Hepatocyte (in vitro differentiated cells): ENCODE measurements at regions not wholly inside any gene's neighbourhood (a gene's known extent, or its start where the extent isn't known, plus 50 kb on each side); places are given as distances from the start of the nearest gene placed in this dataset.

Source experiments
- DNase-seq: peaks from one replicate; pipeline ENCODE4 v3.0.0-alpha.2; 2016; ENCODE audit warnings: low spot score
- H2AFZ ChIP-seq: fragments of 200-600 bp; sonication (generic); 2 replicates; pipeline ENCODE4 v1.6.0; 2016; ENCODE audit warnings: antibody characterized with exemption, mild to moderate bottlenecking
- H3K27ac ChIP-seq: fragments of 200-600 bp; sonication (generic); 2 replicates; pipeline ENCODE4 v1.5.1; 2016; ENCODE audit warnings: mild to moderate bottlenecking
- H3K27me3 ChIP-seq: fragments of 200-600 bp; sonication (generic); 2 replicates; pipeline ENCODE4 v1.6.1; 2016
- H3K36me3 ChIP-seq: fragments of 200-600 bp; sonication (generic); replicated peaks from 2 replicates; pipeline ENCODE4 v1.5.1; 2016; ENCODE audit warnings: low read depth; ENCODE audit not compliant: insufficient read depth
- H3K4me1 ChIP-seq: fragments of 200-600 bp; sonication (generic); 2 replicates; pipeline ENCODE4 v1.5.1; 2016; ENCODE audit warnings: mild to moderate bottlenecking, moderate library complexity; ENCODE audit not compliant: insufficient read depth
- H3K4me2 ChIP-seq: fragments of 200-600 bp; sonication (generic); 2 replicates; pipeline ENCODE4 v1.6.0; 2016
- H3K4me3 ChIP-seq: fragments of 200-600 bp; sonication (generic); 2 replicates; pipeline ENCODE4 v1.5.1; 2016; ENCODE audit warnings: mild to moderate bottlenecking
- H3K79me2 ChIP-seq: fragments of 200-600 bp; sonication (generic); 2 replicates; pipeline ENCODE4 v1.6.0; 2017; ENCODE audit warnings: mild to moderate bottlenecking
- H3K9me2 ChIP-seq: fragments of 200-600 bp; sonication (generic); replicated peaks from 2 replicates; pipeline ENCODE4 v1.6.0; 2017; ENCODE audit warnings: mild to moderate bottlenecking; ENCODE audit not compliant: insufficient read depth
- H3K9me3 ChIP-seq: fragments of 200-600 bp; sonication (generic); 2 replicates; pipeline ENCODE4 v1.5.1; 2016; ENCODE audit warnings: low read depth, mild to moderate bottlenecking
- H4K20me1 ChIP-seq: fragments of 200-600 bp; sonication (generic); 2 replicates; pipeline ENCODE4 v1.6.0; 2016; ENCODE audit warnings: mild to moderate bottlenecking; ENCODE audit not compliant: insufficient read depth, poor library complexity, severe bottlenecking
- CTCF ChIP-seq: fragments of 200-600 bp; sonication (generic); IDR thresholded peaks from 2 replicates; pipeline ENCODE4 v1.5.1; 2016; ENCODE audit warnings: antibody characterized with exemption, mild to moderate bottlenecking; ENCODE audit not compliant: poor library complexity
- EZH2 ChIP-seq: fragments of 200-600 bp; sonication (generic); IDR thresholded peaks from 2 replicates; pipeline ENCODE4 v1.6.1; 2016; ENCODE audit warnings: antibody characterized with exemption, mild to moderate bottlenecking, borderline replicate concordance
- EZH2phosphoT487 ChIP-seq: fragments of 200-600 bp; sonication (generic); IDR thresholded peaks from one replicate; pipeline ENCODE4 v1.6.1; 2018; ENCODE audit warnings: antibody characterized with exemption, mild to moderate bottlenecking, low read depth, moderate library complexity; ENCODE audit not compliant: unreplicated experiment, severe bottlenecking
- WGBS: methylation state at CpG from one replicate; pipeline ENCODE4 v1.1.6; 2016; ENCODE audit warnings: low lambda C conversion rate; ENCODE audit errors: missing lambda C conversion rate; 5-methylcytosine and 5-hydroxymethylcytosine counted together

- TF ChIP-seq CTCF (no peak), EZH2 (no peak), EZH2phosphoT487 (no peak)
- Histone ChIP-seq H3K9me3 (no peaks in the 10 kb centered on the region), H3K79me2 (no peaks in the 10 kb centered on the region), H3K4me1 (peaks cover 13% of the 10 kb centered on the region), H3K36me3 (no peaks in the 10 kb centered on the region), H3K9me2 (no peaks in the 10 kb centered on the region), H3K4me3 (no peak overlapping the region), H3K27ac (no peak overlapping the region), H3K4me2 (no peak overlapping the region), H3K27me3 (no peaks in the 10 kb centered on the region), H4K20me1 (no peaks in the 10 kb centered on the region), H2AFZ (no peak overlapping the region)
- DNase-seq = no peak
- WGBS = 80% methylated on average over 4 of the region's 4 CpGs
These were observed 97.3 kb upstream of the RTL1 start for GRCh38 chr14:101000711-101001250.

DNA sequence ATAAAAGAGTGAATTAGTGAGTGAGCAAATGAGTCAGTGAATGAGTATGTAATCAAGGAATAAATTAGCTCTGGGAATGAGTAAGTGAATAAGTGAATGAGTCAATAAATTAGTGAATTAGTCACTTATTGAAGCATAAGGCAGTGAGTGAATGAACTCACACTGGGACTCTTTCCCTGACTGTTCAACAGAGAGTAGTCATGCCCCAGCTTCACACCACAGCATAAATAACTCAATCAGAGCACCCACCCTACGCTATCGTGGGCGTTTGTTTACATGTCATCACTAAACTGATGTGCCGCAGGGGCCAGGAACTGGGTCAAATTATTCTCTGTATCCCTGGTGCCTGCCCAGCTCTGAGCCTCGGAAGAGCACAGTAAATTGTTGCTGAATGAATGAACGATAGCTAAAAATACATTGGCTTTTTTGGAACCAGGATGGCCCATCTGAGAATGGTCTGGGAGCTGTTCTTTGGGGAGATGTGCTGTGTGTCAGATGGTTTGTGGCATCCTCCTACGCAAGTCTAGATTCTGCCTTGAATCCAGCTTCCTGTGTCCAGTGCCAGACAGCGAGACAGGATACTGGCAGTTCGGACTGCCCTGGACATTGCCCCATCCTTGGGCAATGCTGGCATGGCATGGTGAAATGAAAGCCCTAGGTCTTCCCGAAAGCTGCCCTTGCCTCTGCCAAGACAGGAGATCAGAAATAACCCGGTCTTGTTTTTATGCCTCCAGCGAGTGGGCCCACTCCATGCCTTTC is 98.0 kb upstream of the RTL1 start:
- no peak for TF ChIP-seq CTCF
- TF ChIP-seq EZH2 = no peak
- no peak for TF ChIP-seq EZH2phosphoT487
- H3K79me2 ChIP-seq = no peaks in the 10 kb centered on the region
- no peak for DNase-seq
- H3K36me3 ChIP-seq = no peaks in the 10 kb centered on the region
- peaks cover 16% of the 10 kb centered on the region for H3K4me1 ChIP-seq
- H3K27me3 ChIP-seq = no peaks in the 10 kb centered on the region
- no peaks in the 10 kb centered on the region for H4K20me1 ChIP-seq
- no peak overlapping the region for H2AFZ ChIP-seq
- 77% methylated on average over 12 of the region's 12 CpGs for WGBS
- no peaks in the 10 kb centered on the region for H3K9me3 ChIP-seq
- H3K9me2 ChIP-seq = no peaks in the 10 kb centered on the region
- H3K4me3 ChIP-seq = no peak overlapping the region
- no peak overlapping the region for H3K4me2 ChIP-seq
- H3K27ac ChIP-seq = no peak overlapping the region

- Histone ChIP-seq H3K36me3 (no peaks in the 10 kb centered on the region), H3K4me1 (peaks cover 16% of the 10 kb centered on the region), H3K4me3 (no peak overlapping the region), H3K27me3 (no peaks in the 10 kb centered on the region), H3K27ac (no peak overlapping the region), H3K4me2 (no peak overlapping the region), H3K79me2 (no peaks in the 10 kb centered on the region), H3K9me2 (no peaks in the 10 kb centered on the region), H2AFZ (no peak overlapping the region), H4K20me1 (no peaks in the 10 kb centered on the region), H3K9me3 (no peaks in the 10 kb centered on the region)
- DNase-seq = no peak
- TF ChIP-seq EZH2 = no peak
- no peak for TF ChIP-seq CTCF
- no peak for TF ChIP-seq EZH2phosphoT487
- WGBS = 75% methylated on average over 7 of the region's 7 CpGs
These were observed 99.2 kb upstream of the RTL1 start for GRCh38 chr14:101002738-101003137.
